NCI-H1105 (cell line): ENCODE measurements at regions not wholly inside any gene's neighbourhood (a gene's known extent, or its start where the extent isn't known, plus 50 kb on each side); places are given as distances from the start of the nearest gene placed in this dataset.

Source experiments
- DNase-seq: peaks from one replicate; lab custom pipeline; 2025; lab: John Stamatoyannopoulos, UW

GRCh38 chr3:25097023-25097422 is 331.0 kb upstream of the RARB start:
- DNase-seq = no peak

GRCh38 chr3:25099666-25100065 is 328.4 kb upstream of the RARB start:
- no peak for DNase-seq

- DNase-seq = no peak
Observed at GRCh38 chr3:25103391-25103790, 324.7 kb upstream of the RARB start.

GRCh38 chr3:25107918-25108617 is 320.0 kb upstream of the RARB start:
- DNase-seq = no peak

DNA sequence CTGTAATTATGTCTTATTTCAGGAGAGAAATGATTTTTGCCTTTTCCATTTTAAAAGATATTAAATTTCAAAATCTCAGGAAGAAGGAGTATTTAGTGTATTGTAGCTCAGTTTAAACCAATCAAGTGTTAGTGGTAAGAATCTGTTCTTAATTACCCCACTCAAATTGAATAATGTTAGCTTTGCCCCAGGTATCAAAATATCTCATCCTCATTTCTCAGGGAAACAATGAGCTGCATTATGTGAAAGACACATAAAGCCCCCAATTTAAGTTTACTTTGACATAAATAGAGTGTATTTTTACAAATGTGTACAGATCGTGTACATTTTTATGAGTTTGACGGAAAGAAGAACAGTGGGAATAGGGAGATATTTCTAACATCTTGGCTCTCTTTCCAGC is 317.4 kb upstream of the RARB start:
- DNase-seq = no peak

GRCh38 chr3:25113891-25114290 is 314.2 kb upstream of the RARB start:
- DNase-seq = no peak

GRCh38 chr3:25114532-25114931 is 313.5 kb upstream of the RARB start:
- no peak for DNase-seq

GRCh38 chr3:25117005-25117593 is 311.0 kb upstream of the RARB start:
- DNase-seq = no peak

DNA sequence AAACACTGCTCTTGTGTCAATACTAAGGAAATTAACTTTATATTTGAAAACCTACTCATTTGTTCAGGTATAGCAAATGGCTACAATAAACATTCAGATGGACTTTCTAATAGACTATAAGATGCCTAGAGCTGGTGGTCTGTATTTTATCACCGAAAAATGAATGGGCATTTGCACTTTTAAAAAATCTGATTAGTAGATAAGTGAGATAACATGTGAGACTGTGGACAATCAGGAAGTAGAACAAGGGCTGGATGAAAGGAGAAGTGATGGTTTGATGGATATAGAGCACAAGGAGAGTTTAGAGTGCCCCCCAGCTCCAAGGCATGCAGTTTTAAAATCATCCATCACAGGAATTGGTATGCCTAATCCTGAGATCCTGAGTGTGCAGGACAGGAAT is 308.4 kb upstream of the RARB start:
- DNase-seq = no peak

DNA sequence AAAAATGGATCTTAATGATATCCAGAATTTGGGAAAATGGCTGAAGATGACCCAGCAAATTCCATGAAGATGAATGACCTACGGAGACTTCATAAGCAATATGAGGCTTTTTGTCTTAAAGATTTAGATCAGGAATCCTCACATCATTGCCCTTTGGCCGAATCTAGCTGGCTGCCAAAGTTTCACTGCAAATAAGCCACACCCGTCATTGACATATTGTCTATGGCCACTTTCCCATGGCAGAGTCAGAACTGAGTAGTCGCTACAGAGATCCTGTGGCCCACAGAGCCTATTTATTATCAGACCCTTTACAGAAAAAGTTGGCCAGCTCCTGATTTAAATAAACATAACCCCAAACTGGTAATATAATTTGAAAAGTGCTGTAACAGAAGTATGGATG is 307.4 kb upstream of the RARB start:
- no peak for DNase-seq

- no peak for DNase-seq
Observed at GRCh38 chr3:25125201-25125600, 302.9 kb upstream of the RARB start.

GRCh38 chr3:25128735-25129134 is 299.3 kb upstream of the RARB start:
- DNase-seq = no peak

DNA sequence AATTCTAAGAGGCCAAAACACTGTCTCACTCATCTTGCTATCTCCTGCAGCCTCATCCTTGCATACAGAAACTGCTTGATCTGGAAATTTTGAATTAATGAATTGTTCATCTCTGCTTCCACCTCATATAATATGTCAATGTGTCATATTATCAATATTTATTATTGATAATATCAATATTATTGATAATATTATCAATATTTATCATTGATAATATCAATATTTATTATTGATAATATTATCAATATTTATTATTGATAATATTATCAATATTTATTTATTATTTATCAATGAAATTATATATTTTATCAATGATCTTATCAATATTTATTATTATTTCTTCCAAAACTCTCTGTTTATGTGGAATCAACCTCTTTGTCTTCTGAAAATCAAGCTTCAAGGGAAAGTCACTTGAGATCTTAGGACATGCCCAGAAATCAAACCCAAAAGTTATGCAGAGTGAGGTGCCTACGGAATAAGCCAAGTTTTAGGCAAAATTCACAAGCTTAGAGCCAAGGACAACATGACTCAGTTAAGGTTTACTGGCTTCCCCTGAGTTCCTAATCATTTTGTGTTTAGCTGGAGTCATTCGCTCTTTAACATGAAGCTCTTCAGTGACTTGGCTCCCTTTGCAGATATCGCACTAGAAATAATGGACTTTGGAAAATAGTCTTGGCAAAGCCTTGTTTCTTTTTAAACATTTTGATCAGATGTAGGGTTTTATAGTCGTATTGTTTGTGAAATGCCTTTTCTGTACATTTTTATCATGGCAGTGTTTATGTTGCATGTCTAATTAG is 297.1 kb upstream of the RARB start:
- no peak for DNase-seq

DNA sequence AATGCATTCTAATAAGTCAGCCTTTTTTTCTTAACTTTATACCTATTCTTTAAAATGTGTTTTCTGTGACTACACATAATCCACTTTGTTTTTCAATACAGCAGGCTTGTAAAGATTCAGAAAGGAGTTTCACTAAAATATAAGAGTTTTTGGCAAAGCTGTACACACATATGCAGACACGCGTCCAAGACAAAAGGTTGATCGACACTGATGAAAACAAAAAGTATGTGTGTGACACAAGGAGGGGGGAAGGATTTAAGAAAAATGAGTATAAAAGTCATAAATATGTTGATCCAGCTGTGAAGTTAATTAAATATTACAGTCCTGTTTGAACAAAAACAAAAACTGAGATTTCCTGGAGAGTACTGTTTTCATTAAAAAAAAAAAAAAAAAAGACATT is 294.5 kb upstream of the RARB start:
- no peak for DNase-seq

DNA sequence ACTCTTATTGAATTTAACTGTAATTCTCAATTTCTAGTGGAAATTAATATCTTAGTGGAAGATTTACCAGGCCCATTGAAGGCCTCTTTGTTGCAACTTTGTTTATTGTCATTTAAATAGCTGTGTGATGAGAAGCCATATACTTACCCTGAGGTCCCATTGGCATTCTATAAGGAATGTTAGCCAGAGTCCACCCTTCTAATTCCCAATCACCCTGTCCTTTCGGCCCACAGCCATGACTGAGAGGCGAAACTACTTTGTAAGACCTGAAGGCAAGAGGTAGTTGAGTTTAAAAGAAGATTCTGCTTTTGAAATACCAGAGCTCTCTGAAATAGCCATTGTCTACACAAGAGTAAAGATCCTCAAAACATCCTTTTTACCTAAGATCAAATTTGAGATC is 290.5 kb upstream of the RARB start:
- DNase-seq = no peak

- no peak for DNase-seq
Observed at GRCh38 chr3:25139267-25139666, 288.8 kb upstream of the RARB start.

DNA sequence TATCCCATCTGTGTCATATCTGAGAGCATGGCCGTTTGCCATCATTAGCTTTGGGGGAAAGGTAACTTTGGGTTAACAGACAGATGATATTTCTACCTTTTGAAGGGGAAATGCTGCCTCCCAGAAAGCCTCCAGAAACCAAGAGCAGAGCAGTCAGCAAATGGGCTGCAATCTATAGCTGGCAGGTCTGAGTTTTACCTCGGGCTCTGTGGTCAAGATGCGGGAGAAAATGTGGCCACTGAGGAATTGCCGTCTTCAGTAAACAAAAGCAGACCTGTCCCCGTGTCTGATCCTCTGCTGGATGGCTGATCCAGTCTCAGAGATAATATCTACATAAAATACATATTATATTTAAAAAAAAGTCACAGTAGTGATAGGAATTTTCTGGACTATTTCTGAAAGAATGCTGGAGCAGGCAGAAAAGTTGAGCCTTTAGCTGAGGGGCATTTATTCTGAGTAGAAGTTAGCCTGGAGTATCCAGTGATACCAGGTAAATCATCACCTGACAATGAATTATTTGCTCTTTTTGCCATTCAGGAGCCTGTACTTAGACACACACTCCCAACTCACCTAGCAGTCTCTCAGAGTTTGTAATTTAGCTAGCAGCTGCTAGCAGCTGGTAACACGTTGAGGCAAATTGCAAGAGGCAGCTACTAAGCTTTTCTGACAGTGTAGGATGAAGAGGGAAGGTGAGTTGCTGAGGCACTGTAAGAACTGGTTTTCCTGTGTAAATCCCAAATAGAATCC is 285.3 kb upstream of the RARB start:
- no peak for DNase-seq

DNA sequence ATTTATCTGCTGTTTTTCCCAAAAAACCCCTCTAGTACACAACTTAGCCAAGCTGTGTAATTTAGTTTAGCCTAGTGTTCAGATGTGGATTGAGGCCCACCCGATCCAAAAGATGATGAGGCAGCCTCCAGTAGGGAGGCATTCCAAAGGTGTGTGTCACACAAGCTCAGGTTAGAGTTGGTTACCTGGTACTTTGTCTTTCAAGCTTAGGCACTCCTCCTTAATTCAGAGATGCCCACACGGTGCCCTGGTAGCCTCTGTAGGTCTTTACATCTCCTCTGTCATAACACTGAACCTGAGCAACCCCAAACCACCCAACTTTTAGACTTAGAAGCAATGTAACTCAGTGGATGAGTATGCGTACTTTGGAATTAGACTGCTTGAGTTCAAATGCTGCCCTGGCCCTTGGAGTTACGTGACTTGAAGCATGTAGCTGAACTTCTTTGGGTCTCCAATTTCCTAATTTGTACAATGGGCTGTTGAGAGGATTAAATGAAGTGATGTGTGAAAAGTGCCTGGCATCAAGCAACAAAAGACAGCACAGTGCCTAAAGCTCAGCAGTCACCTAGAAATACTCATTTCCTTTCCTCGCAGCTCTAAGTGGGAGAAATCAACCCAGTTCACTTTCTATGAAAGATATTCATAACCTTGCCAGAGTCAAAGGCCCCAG is 284.6 kb upstream of the RARB start:
- no peak for DNase-seq

GRCh38 chr3:25144430-25144829 is 283.6 kb upstream of the RARB start:
- no peak for DNase-seq

DNA sequence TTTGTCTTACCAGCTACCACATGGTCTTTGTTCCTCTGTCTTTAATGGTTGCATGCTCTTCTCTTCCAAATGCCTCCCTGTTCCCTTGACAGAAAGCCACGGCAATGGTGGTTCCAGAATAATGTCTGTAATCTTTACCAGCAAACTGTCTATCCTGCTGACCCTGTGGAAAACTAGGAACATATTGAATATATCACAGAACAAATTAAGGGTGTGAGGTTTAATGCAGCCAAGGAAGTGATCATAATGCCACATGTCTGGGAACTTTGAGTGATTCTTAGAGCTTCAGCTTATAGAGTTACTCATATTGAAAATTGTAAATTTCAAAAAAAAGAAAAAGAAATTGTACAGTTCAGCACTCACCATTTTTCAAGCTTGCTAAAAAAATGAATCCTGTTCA is 282.9 kb upstream of the RARB start:
- no peak for DNase-seq

GRCh38 chr3:25150199-25150598 is 277.9 kb upstream of the RARB start:
- no peak for DNase-seq

DNA sequence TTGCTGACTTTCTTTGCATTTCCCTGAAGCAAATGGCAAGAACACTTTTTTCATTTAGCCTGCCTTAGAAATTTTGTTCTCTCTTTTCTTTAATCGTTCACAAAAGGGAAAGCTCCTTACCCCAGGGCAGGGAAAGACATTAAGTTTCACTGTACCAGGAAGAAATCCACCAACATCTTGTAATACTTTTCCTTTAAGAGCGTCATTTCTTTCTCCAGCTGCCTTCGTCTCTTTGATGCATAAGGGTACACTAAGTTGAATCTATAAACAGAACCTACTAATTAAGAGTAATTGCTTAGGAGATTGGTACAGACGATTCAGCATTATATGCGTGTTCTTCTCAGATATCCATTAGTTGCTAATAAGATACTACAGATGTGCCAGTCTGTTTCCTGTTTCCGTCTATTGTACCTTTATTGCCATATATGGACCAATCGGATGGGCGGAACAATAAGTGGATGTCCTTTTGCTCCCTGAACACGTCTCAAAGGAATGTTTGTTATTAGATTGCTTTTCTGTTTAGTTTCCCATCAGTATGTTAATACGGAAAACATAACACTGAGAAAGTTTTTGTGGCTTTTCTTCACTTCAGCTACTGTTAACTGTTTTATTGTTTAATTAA is 276.7 kb upstream of the RARB start:
- no peak for DNase-seq
